SHP77 (cell line): ENCODE measurements at regions not wholly inside any gene's neighbourhood (a gene's known extent, or its start where the extent isn't known, plus 50 kb on each side); places are given as distances from the start of the nearest gene placed in this dataset.

ENCODE experiments used
- DNase-seq, 2 experiments: peaks; one replicate each; lab custom pipeline; 2025; lab: John Stamatoyannopoulos, UW

DNA sequence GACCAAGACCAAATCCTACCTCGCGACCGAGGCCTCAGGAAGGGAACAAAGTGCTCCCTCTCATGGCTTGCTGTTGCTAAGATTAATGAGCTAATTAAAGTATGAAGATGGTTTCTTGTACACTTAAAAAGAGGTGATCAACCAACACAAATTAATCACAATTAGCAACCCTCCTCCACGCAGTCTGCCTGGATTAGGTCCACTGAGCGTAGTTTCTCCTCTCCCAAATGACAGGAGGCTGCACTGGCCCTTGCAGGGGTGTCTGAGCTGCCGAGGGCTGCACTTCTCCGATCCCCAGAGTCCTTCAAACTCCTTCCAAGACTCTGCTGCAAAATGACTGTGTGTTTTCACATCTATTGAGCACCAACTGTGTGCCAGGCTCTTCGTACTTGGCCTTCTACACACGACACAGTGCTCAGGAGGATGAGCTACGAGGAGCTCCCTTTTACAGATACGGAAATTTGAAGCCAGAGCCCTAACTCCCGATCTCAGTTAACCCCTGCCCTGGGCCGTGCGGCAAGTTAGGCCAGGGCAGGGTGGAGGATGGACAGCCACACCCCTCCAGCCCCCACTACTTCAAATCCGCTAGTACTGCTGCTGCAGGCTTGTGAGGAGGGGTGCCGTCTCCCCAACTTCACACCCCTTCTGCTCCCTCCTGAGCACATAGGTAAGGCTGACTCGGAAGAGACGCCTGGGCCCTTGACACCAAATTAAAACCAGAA is 101.0 kb upstream of the LINGO1 start:
- DNase-seq, result no peak

DNA sequence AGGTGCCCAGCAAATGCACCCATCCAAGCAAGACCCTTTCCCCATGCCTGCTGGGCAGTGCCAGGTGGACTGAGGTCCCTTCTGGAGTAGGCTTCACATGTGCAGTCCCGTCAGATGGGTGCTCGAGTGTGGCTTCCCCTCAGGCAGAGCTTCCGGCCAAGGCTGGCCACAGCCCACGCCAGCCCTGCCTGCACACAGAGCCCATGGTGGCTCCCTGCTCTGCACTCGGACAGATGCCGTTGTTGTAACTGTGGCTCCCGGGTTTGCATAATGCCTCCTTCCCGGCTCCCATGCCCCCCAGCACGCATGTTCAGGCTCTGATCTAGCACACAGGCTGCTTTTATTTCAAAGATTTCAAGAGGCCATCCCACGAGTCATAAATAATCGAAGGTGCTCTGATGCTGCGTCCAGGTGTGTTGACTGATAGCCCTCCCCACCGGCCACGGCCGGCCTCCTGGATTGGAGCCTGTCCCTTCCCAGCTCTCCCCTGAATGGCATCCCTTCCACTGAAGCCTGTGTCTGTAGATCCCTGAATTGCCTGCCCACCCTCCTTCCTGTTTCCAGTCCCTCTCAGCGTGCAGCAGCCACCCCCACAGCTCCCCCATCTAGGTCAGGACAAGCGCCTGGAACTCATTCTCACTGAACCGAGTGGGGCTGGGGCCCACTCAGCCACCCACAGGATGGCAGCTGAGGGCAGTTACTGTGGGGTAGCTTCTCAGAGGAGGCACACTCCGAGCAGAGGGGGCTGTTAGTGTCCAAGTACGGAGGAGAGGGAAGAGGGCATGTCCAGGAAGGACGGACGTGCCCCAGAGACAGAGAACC is 100.0 kb upstream of the LINGO1 start:
- DNase-seq, result no peak

DNA sequence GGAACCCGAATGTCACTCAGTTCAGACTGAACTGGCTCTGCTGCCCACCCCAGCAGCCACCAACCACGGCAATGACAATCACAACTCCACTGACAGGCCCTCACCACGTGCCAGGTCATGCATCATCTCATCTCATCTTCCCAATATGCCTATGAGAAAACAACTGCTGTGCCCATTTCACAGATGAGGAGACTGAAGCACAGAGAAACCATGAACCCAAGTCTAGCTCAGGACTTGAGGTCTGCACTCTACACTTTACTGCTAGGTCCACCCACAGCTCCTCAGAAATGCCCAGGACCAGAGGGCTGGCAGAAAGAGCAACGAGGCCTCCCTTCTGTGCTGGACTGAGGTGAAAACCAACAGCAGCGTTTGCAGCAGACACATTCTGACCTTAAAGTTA is 99.2 kb upstream of the LINGO1 start:
- DNase-seq, result no peak

DNA sequence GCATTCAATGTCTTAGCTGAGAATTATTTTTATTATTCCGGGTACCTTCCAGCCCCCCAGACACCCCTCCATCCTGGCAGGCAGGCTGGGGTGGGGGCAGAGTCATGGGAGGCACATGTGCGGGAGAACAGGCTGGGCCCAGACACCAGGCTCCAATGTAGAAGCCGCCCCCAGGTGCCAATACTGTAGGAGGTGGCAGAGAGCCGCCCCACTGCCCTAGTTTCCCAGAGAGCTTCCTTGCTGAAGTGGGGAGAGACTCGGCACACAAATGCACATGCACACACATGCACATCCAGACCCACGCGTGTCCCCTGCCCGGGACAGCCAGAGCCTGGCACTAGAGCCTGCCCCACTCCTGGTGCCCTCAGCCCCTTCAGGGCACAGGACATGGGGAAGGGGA is 98.4 kb upstream of the LINGO1 start:
- DNase-seq, result no peak

DNA sequence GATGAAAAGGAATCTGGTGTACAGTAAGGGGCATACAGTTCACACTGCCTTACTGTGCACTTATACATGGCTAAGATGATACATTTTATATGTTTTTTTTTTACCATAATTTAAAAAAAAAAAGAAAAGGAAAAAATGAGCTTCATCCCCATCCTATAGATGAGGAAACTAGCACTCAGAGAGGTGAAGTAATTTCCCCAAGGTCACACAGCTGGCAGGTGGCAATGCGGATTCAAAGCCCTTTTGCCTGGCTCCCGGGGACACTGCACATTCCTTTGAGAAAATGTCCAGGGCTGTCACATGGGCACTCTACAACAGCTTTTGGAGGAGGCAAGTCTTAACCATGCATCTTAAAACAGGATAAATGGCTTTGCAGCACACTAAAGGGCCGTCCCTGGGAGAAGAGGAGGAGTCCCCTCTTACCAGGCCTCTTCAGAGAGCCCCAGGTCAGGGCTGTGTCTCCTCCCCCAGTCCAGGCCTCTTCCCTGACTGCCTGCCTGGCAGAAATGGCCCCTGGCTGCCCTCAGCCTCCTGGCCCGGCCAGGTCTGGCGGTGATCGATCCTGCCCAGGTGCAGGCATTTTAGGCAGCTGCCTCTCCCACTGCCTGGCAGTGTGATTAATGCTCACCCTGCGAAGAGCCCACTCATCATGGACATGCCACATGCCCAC is 95.1 kb upstream of the LINGO1 start:
- DNase-seq, result no peak

DNA sequence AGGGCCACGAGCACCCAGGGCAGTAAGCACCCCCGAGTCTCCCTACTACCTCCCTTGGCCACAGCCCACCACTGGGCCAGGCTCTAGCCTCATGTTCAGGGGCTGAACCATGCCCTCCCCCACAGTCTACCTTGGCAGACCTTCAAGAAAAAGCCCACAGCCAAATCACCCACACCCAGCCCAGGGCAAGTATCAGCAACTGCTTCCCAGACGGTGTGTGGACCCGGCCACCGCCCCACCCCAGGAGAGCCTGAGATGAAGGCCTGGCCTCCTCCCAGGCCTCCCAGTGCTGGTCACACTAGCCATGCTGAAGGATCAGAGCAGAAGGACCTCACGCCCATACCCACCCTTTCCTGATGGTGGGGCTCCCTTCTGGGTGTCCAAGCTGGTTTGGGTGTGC is 92.0 kb upstream of the LINGO1 start:
- DNase-seq, result no peak

DNA sequence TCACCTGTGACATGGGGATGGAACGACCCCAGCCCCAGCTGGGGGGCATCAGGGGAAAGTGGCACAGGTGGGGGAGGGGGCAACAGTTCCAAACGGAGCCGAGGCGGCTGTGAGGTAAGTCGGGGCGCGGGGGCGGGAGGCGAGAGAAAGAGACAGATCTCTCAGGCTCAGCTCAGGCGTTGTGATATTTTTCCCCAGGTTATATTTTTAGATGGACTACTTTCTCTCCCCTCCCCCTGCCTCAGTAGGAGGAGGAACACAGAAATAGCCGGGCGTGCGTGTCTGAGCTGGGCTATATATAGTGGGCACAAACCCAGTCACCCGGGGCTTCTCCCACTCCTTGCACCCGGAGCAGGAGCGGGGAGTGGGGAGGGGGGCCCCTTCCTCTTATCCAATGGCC is 91.0 kb upstream of the LINGO1 start:
- DNase-seq, result no peak

DNA sequence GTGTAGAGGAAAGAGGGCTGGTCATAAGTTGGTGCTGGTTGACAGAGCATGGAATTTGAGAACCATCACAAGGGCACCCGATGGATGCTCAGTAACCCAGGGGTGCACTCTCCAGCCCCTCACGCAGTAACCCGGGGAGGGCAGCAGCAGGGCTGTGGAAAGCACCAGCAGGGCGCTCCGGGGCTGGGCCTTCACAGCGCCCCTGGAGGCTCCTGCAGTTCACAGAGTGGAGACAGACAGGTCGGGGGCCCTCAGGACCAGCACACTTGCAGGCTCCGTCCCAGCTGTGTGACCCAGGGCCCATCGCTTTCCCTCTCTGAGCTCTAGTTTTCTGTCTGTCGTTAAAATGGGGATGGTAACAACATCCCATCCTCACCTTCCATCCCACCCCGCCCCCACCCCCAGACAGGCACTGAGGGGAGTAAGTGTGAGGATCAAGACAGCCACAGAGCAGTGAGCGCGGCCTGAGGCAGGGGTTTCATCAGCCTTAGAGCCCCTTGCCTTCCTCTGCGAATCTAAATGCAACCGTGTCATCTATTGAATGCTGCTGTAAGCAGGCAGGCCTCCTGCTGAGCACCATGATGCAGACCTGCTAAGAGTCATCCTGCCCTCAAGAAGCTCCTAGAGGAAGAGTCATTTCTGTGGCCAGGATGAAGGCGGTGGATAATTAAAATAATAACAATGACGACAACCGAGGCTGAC is 90.2 kb upstream of the LINGO1 start:
- DNase-seq, result no peak

DNA sequence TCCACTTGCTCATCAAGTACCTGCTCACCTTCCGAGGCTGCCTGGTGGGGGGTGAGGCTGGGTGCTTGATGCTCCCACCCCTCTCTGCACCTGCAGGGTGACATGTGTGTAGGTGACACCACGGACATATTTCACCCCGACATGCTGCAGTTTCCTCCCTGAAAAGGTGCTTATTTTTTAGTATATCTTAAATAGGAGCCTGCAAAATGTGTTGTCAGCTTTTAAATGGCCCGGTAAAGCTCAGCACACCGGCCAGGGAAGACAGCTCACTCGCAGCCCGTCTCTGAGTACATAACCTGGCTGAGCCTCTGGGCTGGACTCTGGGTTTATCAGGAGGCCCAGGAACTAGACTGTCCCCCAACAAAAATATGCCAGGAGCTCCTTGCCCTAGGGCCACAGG is 89.3 kb upstream of the LINGO1 start:
- no peak for DNase-seq

DNA sequence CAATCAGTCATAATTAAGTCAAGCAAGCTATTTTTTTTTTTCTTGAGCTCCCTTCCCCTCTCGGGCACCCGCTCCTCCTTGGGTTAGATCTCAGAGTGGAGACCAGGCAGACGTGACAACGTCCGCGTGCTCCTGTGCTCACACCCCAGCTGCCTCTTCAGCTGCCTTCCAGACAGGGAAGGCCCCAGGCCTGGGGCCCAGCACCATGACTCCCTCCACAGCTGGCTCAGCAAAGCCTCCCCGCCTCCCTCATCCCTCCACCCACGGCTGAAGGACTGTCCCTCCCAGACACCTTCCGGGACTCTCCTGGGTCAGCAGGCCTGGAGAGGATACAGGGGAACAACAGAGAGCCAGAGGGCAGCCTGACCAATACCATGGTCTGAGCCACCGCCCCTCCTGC is 87.9 kb upstream of the LINGO1 start:
- DNase-seq, result peak in 1 of 2 experiments; percentile 32

DNA sequence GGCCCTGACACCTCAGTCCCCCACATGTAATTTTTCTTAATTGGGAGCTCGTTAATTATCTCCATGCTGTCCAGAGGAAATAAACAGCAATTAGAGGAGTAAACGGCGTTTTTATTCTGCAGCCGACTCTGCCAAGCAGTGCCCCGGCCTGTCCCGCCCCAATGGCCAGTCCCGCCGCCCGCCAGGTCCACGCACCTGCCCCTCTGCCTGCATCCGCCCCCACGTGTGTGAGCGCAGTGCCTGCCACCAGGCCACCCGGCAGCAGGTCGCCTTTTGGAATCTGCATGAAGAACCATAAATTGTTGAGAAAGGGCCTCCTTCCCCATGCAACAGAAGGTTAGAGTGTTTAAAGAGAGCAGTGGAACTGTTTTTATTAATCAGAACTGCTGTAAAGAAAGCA is 87.5 kb upstream of the LINGO1 start:
- DNase-seq, result no peak

DNA sequence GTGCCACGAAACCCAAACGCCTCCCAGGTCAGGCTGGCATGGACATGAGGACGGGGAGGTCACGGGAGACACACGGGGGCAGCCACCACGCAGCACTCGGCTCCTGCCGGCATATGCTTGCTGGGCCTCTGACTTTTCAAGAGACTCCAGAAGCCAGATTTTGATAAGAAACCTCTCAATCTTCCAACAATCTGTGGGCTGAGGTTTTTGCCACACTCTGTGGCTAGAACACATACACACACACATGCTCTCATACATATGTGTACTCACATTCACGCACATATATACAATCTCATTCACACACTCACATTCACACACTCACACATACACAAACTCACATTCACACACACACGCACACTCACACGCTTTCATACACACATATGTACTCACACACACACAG is 86.7 kb upstream of the LINGO1 start:
- DNase-seq, result no peak

DNA sequence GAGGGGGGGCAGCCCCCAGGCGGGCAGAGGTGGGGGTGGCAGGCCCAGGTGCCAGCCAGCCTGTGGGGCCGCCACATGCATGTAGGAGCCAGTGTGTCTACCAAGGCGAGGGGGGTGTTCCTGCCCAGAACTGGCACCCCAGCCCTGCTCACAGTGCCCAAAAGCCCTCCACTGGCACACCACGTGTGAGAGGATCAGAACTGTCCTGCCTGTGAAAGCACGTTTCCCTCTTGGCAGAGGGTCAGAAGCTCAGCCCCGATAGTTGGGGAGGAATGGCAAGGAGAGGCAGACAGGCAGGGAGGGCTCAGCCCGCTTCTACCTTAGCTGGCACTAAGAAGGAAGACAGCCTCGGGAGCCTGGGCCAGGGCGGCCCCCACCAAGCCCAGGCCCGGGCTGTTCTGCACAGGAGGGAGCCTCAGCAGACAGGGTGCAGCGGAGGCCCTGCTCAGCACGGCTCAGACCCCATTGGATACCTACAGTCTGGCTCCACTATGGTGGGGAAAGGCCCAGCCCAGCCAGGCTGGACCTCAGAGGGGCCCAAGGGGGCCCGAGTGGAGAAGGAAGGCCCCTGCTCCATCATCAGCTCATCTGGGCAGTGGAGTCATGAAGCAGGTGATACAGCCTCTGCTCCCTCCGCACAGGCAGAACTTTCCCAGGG is 84.8 kb upstream of the LINGO1 start:
- DNase-seq, result no peak

DNA sequence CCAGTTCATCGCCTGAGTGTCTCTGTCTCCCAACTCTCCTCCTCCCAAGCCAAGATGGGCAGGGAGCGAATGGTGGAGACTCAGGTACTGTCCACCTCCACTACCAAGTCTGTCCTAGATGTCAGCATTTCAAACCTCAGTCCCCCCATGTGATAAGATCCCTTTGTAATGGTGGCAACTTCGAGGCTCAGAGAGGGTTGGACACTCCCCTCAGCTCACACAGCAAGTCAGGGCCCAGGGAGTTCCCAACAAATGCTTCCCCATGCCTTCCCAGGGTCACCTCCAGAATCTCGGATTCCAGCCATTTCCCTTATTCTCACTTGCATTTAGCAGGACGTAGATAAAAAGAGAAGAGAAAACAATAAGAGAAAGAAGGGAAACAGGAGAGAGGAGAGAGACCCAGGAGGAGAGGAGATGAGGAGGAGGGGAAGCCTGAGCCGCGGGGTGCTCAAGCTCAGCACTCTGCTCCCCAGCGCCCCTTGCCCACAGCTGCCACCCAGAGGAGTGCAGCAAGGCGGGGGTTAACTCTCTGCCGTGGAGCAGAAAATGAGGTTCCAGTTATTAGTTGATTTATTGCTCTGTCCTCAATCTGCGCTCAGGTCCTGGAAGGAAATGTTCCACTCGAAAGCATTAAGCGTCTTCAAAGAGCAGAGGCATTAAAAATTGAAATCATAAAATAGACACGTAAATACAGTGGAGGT is 84.1 kb upstream of the LINGO1 start:
- DNase-seq, result no peak

DNA sequence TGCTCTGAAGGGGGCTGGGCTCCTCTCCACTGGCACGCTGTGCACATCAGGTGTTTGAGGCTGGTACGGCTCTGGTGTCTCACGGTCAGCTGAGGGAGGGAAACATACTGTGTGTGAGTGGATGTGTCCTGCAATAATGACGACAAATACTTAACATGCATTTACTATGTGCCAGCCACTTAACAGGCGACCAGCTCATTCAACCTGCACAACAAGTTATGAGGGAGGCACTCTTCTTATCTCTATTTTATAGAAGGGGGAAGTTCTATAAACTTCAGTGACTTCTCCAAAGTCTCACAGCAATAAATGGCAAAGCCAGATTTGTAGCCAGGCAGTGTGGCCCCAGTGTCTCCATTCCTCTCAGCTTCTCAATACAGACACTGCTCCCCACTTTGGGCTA is 83.1 kb upstream of the LINGO1 start:
- DNase-seq, result no peak

DNA sequence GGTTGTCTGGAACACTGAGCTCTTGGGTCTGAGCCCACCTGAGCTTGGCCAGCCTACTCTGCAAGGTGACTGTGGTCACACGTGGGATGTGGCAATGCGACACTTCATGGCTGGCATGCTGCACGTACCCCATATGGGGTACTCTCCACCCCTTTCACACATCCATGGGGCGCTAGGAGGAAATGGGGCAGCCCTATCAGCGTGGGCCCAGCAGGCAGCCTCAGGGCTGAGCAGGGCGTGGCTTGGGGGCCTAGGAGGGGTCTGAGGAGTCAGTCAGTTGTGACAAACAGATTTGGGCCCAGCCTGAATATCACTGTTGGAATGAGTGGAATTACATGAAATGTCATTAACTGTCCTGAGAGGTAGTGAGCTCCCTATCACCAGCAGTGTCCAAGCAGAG is 82.3 kb upstream of the LINGO1 start:
- no peak for DNase-seq

DNA sequence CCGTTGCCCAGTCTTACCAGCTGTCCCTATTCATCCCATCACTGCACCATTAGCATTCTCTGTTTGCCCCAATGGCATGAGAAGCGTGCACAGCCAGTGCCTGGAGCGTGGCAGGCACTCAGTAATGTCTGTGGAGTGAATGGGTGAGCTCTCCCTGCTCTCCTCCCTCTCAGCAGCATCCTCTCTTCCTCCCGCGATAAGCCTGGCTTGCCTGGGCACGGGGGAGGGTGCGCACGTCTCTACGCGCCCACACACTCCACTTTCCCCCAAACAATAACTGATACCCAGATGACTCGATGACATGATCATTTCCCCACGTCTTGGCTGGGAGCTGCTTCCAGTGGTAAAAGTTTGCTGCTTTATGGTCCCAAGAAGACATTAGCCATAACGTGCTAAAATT is 81.8 kb upstream of the LINGO1 start:
- no peak for DNase-seq

DNA sequence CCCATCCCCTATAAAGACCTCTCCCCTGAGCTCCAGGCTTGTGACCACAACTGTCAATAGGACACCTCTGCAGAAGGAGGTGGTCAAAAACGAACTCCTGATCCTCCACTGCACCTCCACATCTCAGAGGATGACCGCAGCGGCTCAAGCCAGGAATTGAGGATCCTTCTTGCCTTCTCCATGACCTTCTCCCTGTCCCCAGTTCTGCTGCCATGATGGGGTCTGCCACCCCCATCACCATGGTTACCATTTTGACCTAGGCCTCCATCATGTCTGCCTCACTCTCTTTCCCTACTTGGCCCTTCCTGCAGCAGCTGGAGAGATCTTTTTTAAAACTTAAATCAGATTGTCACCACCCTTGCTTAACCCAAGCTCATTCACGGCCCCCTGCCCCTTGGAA is 81.3 kb upstream of the LINGO1 start:
- no peak for DNase-seq

DNA sequence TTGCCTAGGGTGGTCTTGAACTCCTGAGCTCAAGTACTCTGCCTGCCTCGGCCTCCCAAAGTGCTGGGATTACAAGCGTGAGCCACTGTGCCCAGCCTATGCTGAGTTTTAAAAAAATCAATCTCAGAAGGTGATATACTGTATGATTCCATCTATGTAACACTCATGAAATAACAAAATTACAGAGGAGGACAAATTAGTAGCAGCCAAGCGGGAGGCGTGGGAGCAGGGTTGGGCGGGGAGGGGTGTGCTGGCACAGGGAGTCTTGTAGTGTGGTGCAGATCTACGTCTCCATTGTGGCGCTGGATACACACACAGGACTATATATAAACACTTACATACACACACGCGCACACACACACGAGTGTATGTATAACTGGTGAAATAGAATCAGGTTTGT is 80.6 kb upstream of the LINGO1 start:
- DNase-seq, result no peak

DNA sequence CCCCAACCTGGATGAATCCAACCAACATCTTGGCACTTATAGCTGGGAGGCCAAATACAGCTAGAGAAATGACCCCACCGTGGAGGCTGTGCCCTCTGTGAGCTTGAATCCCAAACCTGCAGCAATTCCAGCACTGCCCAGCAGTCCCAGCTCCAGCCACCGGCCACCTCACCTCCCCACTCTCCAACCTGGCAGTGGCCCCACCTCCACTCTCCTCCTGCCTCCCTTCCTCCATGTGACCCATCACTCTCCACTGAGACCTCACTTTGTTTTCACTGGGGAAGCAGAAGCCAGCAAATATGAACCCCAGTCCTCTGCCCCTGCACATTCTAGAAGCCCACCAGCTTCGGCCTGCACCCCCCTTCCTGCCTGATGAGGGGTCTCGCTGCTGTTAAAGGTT is 79.7 kb upstream of the LINGO1 start:
- DNase-seq, result no peak

DNA sequence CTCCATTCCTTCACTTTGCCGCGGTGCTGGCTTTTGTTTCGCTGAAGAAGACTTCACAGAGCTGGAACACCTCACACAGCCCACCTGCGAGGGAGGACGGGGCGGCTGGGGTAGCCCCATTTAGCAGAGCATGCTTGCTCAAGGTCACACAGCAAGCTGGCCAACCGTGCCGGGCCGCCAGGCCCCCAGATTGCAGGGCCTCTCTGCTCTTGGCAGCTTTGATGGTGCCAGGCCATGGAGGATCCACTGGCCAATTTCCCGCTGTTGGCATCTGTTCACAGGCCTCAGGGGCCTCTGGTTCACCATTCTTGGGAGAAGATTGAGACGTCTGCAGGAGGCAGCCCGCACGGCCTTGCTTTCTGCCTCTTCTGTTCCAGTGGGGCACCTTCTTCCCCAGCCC is 77.9 kb upstream of the LINGO1 start:
- no peak for DNase-seq
